T-helper 2 cell treated with Interferon-gamma antibody and Interleukin-4, amounts not matched to agents 5 μg/mL and 100 μg/mL, for 36 hours (primary cell): ENCODE measurements at regions not wholly inside any gene's neighbourhood (a gene's known extent, or its start where the extent isn't known, plus 50 kb on each side); places are given as distances from the start of the nearest gene placed in this dataset.
A peak's percentile ranks its signal among the peaks of the same experiment; 100 is the strongest.
"Not testable (repeated sequence)": the region's sequence is repeated elsewhere in the genome, so short reads cannot be mapped to it uniquely, and the experiment has no call there.

Source experiments
- DNase-seq: peaks from one replicate; pipeline ENCODE4 v3.0.0; 2021; ENCODE audit warnings: low spot score
- H3K27ac Mint-ChIP-seq: one replicate; pipeline ENCODE4 v1.8.0; 2021; ENCODE audit warnings: mild to moderate bottlenecking, mixed read lengths
- H3K27me3 Mint-ChIP-seq: one replicate; pipeline ENCODE4 v1.8.0; 2021; ENCODE audit warnings: low read depth, mixed read lengths
- H3K36me3 Mint-ChIP-seq: one replicate; pipeline ENCODE4 v1.8.0; 2021; ENCODE audit warnings: low read depth, mixed read lengths
- H3K4me1 Mint-ChIP-seq: one replicate; pipeline ENCODE4 v1.8.0; 2021; ENCODE audit warnings: low read depth, mixed read lengths
- H3K4me3 Mint-ChIP-seq: one replicate; pipeline ENCODE4 v1.8.0; 2022; ENCODE audit warnings: mild to moderate bottlenecking, moderate library complexity, mixed read lengths
- H3K9me3 Mint-ChIP-seq: one replicate; pipeline ENCODE4 v1.8.0; 2021; ENCODE audit warnings: mixed read lengths

DNA sequence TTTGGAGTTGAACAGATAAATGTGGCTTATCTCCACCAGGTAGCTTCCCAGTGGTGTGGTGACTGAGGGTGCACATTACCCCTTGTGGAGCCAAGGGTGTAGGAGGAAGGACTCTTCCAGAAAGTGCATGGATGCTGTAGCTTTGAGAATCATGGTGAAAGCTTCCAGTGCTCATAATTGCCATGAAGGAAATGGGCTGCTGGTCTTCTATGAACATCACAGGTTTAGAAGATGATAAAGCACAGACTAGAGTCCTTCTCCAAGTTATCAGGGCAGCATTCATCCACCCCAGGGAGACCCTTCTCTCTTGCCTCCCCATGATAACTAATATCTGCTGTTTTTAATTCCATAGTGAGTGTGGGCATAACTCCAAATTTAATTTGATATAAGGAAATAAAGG lies 93.4 kb upstream of the CHD1 start:
- Mint-ChIP-seq H3K36me3 (no peaks in the 10 kb centered on the region), H3K4me1 (peaks cover 13% of the 10 kb centered on the region), H3K9me3 (no peaks in the 10 kb centered on the region), H3K4me3 (no peak overlapping the region), H3K27me3 (peaks cover 3% of the 10 kb centered on the region), H3K27ac (no peak overlapping the region)
- no peak for DNase-seq

DNA sequence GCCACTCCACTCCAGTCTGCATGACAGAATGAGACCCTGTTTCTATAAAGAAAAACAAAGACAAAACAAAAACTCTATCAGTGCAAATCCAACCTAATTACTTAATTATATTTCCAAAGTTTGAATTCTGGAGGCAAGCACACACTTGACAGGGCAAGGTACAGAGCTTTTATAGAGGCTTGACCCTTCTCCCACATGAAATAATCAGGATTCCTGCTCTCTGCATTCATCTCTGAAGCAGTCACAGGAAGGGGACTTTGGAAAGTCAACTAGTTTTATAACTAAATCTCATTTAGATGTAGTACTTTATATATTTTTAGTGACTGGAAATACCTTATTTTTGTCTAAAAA lies 91.9 kb upstream of the CHD1 start:
- no peaks in the 10 kb centered on the region for H3K36me3 Mint-ChIP-seq
- DNase-seq: no peak
- H3K4me3 Mint-ChIP-seq: no peak overlapping the region
- H3K27ac Mint-ChIP-seq: no peak overlapping the region
- H3K9me3 Mint-ChIP-seq: peaks cover under 1% of the 10 kb centered on the region
- peaks cover 4% of the 10 kb centered on the region for H3K4me1 Mint-ChIP-seq
- peaks cover 3% of the 10 kb centered on the region for H3K27me3 Mint-ChIP-seq

DNA sequence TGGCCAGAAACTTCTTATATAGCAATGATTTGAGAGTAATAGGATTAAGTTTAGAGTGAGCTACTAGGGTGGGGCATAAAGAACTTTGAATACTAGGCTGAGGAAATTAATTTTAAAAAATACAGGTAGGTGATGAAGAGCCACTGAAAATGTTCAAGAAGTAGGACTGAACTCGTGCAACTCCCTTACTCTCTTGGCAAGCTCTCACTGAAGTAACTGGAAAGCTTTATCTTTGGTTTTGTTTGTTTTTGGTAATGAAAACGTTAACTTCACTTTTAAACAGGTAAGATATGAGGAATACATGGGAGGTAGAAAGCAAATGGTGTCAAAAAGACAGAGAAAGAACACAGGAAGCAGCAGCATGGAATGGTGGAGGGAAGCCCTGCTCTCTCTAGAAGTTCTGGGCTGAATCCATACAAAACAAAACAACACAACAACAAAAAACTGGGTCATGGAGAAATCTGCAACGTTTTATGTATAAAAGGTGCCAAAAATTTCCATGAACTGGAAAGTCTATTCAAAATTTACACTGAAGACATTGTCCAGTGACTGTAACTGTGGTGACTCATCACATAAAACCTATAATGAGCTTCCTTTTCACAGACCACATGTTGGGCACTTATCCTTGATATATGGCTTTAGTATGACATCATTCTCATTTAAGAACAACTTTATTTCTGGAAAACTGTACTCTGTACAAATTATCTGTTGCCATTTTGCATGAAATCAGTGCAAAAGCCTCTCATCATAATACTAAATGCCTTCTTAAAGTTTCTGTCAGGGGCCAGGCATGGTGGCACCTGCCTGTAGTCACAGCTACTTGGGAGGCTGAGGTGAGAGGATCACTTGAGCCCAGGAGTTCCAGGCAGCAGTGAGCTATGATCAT lies 91.2 kb upstream of the CHD1 start:
- peaks cover 4% of the 10 kb centered on the region for H3K4me1 Mint-ChIP-seq
- H3K27ac Mint-ChIP-seq: no peak overlapping the region
- no peaks in the 10 kb centered on the region for H3K36me3 Mint-ChIP-seq
- H3K4me3 Mint-ChIP-seq: no peak overlapping the region
- H3K27me3 Mint-ChIP-seq: peaks cover 3% of the 10 kb centered on the region
- H3K9me3 Mint-ChIP-seq: peaks cover 4% of the 10 kb centered on the region
- DNase-seq: no peak

DNA sequence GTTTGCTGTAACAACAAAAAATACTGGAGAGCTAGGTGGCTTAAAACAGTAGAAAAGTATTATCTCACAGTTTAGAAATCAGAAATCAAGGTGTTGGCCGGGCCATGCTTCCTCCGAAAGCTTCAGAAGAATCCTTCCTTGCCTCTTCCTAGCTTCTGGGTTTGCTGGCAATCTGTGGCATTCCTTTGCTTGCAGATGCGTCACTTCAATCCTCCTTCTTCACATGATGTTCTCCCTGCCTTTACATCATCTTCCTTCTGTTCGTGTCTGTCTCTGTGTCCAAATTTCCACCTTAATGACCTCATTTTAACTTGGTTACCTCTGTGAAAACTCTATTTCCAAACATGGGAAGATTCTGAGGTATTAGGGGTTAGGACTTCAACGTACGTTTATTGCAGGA lies 90.4 kb upstream of the CHD1 start:
- no peak for DNase-seq
- Mint-ChIP-seq H3K27ac (no peak overlapping the region), H3K4me3 (no peak overlapping the region), H3K27me3 (peaks cover 3% of the 10 kb centered on the region), H3K4me1 (peaks cover 4% of the 10 kb centered on the region), H3K36me3 (no peaks in the 10 kb centered on the region), H3K9me3 (peaks cover 4% of the 10 kb centered on the region)

DNA sequence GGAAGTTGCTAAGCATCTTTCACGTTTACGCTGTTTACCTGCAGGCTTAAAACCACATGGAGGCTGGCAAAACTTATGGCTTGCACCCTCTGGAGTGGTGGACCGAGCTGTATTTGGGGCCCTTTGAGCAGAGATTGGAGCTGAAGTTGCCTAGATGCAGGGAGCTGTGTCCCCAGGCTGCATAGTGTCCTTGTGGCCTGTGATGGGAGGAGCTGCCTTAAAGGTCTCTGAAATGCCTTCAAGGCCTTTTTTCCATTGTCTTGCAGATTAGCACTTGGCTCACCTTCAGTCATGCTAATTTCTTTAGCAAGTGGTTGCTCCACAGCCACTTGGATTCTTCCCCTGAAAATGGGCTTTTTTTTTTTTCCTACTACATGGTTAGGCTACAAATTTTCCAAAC lies 81.5 kb upstream of the CHD1 start:
- H3K27ac Mint-ChIP-seq: no peak overlapping the region
- H3K4me1 Mint-ChIP-seq: no peaks in the 10 kb centered on the region
- no peak overlapping the region for H3K4me3 Mint-ChIP-seq
- H3K9me3 Mint-ChIP-seq: no peaks in the 10 kb centered on the region
- H3K36me3 Mint-ChIP-seq: no peaks in the 10 kb centered on the region
- DNase-seq: no peak
- H3K27me3 Mint-ChIP-seq: no peaks in the 10 kb centered on the region

DNA sequence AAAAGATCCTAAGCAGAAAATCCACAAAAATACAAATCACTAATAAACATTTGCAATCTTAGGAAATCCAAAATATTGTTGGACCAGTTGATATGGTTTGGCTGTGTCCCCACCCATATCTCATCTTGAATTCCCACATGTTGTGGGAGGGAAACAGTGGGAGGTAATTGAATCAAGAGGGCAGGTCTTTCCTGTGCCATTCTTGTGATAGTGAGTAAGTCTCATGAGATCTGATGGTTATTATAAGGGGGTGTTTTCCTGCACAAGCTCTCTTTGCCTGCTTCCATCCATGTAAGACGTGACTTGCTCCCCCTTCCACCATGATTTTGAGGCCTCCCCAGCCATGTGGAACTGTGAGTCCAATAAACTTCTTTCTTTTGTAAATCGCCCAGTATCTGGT lies 79.2 kb upstream of the CHD1 start:
- not testable (repeated sequence) for H3K36me3 Mint-ChIP-seq, H3K27ac Mint-ChIP-seq, DNase-seq, H3K27me3 Mint-ChIP-seq, H3K4me1 Mint-ChIP-seq, H3K4me3 Mint-ChIP-seq, H3K9me3 Mint-ChIP-seq

DNA sequence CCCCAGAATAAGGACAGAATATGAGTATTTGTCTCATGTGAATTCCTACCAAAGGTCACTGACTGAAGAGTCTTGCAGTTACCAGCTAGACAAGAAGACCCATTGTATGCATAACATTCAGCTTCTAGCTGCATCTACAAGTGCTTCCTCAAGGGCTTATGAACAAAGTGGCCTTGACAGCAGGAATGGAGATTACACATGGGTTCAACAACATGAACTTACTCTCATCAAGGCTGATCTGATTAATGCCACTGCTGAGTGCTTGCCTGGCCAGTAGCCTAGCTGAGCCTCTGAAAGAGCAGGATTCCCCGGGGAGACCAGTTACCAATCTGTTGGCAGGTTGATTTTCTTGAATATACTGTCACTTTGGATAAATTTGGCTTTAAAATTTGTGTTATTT lies 76.7 kb upstream of the CHD1 start:
- DNase-seq: no peak
- Mint-ChIP-seq H3K9me3 (no peaks in the 10 kb centered on the region), H3K27me3 (no peaks in the 10 kb centered on the region), H3K36me3 (no peaks in the 10 kb centered on the region), H3K27ac (no peak overlapping the region), H3K4me3 (no peak overlapping the region), H3K4me1 (peaks cover 3% of the 10 kb centered on the region)

DNA sequence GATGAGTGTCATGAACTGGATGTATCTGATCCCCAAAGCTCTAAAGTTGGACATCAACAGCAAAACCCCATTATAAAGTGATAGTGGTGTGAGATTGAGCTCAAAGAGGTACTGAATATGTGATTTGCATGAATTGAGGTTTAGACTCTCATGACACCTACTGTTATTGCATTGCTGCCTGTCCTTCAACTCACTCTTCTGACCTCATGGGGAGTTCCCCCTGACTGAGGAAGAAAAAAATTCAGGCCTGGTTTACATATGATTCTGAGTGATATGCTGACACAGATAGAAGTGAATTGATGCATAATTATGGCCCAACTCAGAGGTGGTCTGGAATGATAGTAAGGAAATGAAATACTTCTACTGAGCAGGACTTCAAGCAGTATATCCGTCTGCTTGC lies 76.2 kb upstream of the CHD1 start:
- no peak overlapping the region for H3K4me3 Mint-ChIP-seq
- H3K9me3 Mint-ChIP-seq: no peaks in the 10 kb centered on the region
- DNase-seq: peak; percentile 15
- H3K27ac Mint-ChIP-seq: no peak overlapping the region
- peaks cover 3% of the 10 kb centered on the region for H3K4me1 Mint-ChIP-seq
- peaks cover 2% of the 10 kb centered on the region for H3K27me3 Mint-ChIP-seq
- H3K36me3 Mint-ChIP-seq: no peaks in the 10 kb centered on the region

DNA sequence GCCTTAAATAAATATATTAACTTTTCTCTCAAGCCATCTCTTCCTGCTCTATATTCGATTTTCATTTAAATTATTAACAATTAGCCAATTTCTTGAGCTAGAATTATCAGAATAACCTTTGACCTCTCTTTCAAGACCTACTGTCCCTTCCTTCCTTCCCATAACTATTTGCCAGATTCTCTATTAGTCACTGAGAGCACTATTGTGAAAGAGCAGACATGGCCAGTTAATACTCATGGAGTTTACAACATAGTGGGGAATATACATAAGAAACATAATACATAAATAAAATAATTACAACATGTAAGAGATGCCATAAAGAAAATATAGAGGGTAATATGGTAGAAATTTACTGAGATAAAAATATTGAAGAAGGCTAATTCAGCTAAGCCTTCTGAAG lies 72.1 kb upstream of the CHD1 start:
- Mint-ChIP-seq H3K4me3 (no peak overlapping the region), H3K9me3 (no peaks in the 10 kb centered on the region), H3K4me1 (peaks cover 3% of the 10 kb centered on the region), H3K27me3 (peaks cover 10% of the 10 kb centered on the region), H3K27ac (no peak overlapping the region), H3K36me3 (no peaks in the 10 kb centered on the region)
- no peak for DNase-seq

DNA sequence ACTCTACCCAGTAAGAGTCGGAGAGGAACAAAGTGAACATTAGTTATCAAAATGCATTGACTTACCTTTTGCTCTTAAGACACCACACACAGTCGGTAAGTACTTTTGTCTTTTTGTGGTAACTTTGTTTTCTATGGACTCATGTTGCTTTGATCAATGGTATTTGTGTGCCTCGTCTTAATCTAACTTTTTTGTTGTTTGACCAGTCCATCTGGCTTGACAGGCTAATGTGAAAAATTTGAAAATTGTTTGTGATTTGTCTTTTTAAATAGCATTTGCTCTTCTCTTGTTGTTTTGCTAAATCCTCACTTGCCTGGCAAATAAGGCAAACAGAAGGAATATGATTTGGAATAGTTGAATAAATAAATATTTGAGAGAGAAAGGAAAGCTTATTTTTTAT lies 71.4 kb upstream of the CHD1 start:
- no peak overlapping the region for H3K27ac Mint-ChIP-seq
- H3K4me3 Mint-ChIP-seq: no peak overlapping the region

DNA sequence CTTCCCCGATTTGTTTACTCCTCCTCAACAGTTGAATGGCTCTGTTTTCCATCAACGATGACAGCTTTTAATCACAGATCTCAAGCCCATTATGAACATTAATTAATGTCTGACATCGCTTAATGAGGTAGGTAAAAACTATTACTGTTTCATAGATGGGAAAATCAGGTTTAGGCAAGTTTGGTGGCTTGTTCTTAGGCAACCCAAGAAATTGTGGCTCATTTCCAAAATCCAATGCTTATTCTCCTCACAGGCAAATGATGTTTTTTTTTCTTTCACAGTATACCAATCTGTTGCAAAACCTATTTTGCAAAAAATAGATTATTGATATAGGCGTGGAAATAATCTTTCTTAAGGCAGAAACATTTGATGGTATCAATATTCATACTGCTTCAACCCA lies 70.8 kb upstream of the CHD1 start:
- H3K36me3 Mint-ChIP-seq: no peaks in the 10 kb centered on the region
- H3K27me3 Mint-ChIP-seq: peaks cover 10% of the 10 kb centered on the region
- no peak for DNase-seq
- no peaks in the 10 kb centered on the region for H3K9me3 Mint-ChIP-seq
- no peak overlapping the region for H3K27ac Mint-ChIP-seq
- H3K4me3 Mint-ChIP-seq: no peak overlapping the region
- H3K4me1 Mint-ChIP-seq: no peaks in the 10 kb centered on the region

More for the DNA sequence above, 71.4 kb upstream of the CHD1 start:
- H3K4me1 Mint-ChIP-seq: peaks cover 2% of the 10 kb centered on the region
- no peaks in the 10 kb centered on the region for H3K36me3 Mint-ChIP-seq
- no peak for DNase-seq
- no peaks in the 10 kb centered on the region for H3K9me3 Mint-ChIP-seq
- H3K27me3 Mint-ChIP-seq: peaks cover 10% of the 10 kb centered on the region

DNA sequence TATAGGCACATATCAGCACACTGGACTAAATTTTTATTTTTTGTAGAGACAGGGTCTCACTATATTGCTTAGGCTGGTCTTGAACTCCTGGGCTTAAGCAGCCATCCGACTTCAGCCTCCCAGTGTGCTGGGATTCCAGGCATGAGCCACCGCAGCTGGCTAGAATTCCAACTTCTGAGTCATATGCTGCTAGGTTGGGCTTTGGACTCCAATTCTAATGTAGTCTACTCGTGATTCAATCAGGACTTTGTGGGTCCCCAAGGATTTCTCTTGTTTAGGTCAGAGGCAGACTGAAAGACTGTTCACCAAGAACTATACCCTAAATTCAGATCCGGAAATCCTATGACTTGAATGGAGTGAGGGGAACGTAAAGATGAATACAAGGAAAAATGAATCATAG lies 68.2 kb upstream of the CHD1 start:
- H3K36me3 Mint-ChIP-seq: no peaks in the 10 kb centered on the region
- H3K27me3 Mint-ChIP-seq: peaks cover 10% of the 10 kb centered on the region
- no peaks in the 10 kb centered on the region for H3K9me3 Mint-ChIP-seq
- H3K4me3 Mint-ChIP-seq: no peak overlapping the region
- H3K4me1 Mint-ChIP-seq: no peaks in the 10 kb centered on the region
- DNase-seq: no peak
- no peak overlapping the region for H3K27ac Mint-ChIP-seq

DNA sequence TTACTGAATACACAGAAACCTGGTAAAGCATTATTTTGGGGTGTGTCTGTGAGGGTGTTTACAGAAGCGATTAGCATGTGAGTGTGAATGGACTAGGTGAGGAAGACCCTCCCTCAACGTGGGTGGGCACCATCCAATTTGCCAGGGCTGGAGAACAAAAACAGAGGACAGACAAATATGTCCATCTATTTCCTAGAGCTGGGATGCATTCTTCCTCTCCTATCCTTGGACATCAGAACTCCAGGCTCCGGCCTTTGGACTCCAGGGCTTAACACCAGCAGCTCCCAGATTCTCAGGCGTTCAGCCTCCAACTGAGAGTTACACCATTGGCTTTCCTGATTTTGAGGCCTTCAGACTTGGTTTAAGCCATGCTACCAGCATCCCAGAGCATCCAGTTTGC lies 65.8 kb upstream of the CHD1 start:
- H3K27ac Mint-ChIP-seq: no peak overlapping the region

DNA sequence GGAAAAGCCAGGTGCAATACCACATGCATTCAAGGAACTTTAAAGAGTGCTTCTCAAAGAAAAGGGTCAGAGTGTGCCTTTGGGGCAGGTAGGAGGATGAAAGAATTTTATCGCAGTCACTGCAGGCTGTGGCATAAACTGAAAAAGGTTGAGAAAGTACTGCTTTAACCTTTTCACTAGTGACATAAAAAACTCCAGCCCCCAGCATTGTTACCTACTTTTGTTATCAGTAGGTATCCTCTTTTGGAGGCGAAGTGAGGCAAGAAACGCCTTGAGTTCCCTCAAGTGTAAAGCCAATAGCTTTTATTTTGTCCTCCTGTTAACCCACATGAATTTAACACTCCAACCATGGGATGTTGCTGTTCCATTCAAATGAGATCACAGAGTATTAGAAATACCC lies 64.7 kb upstream of the CHD1 start:
- no peak overlapping the region for H3K27ac Mint-ChIP-seq
- H3K36me3 Mint-ChIP-seq: no peaks in the 10 kb centered on the region
- H3K4me3 Mint-ChIP-seq: no peak overlapping the region
- H3K9me3 Mint-ChIP-seq: no peaks in the 10 kb centered on the region
- DNase-seq: no peak
- no peaks in the 10 kb centered on the region for H3K4me1 Mint-ChIP-seq
- H3K27me3 Mint-ChIP-seq: peaks cover 5% of the 10 kb centered on the region

More for the DNA sequence above, 65.8 kb upstream of the CHD1 start:
- Mint-ChIP-seq H3K4me1 (no peaks in the 10 kb centered on the region), H3K4me3 (no peak overlapping the region), H3K36me3 (no peaks in the 10 kb centered on the region), H3K9me3 (no peaks in the 10 kb centered on the region), H3K27me3 (peaks cover 6% of the 10 kb centered on the region)
- DNase-seq: no peak

DNA sequence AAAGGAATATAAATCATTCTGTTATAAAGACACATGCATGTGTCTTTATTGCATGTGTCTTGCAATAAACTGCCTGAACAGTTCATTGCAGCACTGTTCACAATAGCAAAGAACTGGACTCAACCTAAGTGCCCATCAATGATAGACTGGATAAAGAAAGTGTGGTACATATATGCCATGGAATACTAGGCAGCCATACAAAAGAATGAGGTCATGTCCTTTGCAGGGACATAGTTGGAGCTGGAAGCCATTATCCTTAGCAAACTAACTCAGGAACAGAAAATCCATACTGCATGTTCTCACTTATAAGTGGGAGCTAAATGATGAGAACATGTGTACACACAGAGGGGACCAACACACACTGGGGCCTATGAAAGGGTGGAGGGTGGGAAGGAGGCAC lies 63.7 kb upstream of the CHD1 start:
- DNase-seq: no peak
- Mint-ChIP-seq H3K27ac (no peak overlapping the region), H3K27me3 (no peaks in the 10 kb centered on the region), H3K4me3 (no peak overlapping the region), H3K4me1 (no peaks in the 10 kb centered on the region), H3K36me3 (no peaks in the 10 kb centered on the region), H3K9me3 (no peaks in the 10 kb centered on the region)
